ENCODE measurements at regions not wholly inside any gene's neighbourhood (a gene's known extent, or its start where the extent isn't known, plus 50 kb on each side); places are given as distances from the start of the nearest gene placed in this dataset.

- TF ChIP-seq, protein P1, sequence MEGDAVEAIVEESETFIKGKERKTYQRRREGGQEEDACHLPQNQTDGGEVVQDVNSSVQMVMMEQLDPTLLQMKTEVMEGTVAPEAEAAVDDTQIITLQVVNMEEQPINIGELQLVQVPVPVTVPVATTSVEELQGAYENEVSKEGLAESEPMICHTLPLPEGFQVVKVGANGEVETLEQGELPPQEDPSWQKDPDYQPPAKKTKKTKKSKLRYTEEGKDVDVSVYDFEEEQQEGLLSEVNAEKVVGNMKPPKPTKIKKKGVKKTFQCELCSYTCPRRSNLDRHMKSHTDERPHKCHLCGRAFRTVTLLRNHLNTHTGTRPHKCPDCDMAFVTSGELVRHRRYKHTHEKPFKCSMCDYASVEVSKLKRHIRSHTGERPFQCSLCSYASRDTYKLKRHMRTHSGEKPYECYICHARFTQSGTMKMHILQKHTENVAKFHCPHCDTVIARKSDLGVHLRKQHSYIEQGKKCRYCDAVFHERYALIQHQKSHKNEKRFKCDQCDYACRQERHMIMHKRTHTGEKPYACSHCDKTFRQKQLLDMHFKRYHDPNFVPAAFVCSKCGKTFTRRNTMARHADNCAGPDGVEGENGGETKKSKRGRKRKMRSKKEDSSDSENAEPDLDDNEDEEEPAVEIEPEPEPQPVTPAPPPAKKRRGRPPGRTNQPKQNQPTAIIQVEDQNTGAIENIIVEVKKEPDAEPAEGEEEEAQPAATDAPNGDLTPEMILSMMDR (IDR thresholded peaks at IDR 0.05; ENCODE audit: poor library complexity) = no peak
- TF ChIP-seq EZH2 (IDR thresholded peaks at IDR 0.05; ENCODE audit: borderline replicate concordance) (no peak), EZH2phosphoT487 (IDR thresholded peaks at IDR 0.05; ENCODE audit: low read depth, severe bottlenecking, unreplicated experiment) (no peak)
These were observed 280.3 kb downstream of the CCDC85A start for GRCh38 chr2:56464066-56464465.

All from hepatocyte (in vitro differentiated cells).